ENCODE measurements at regions not wholly inside any gene's neighbourhood (a gene's known extent, or its start where the extent isn't known, plus 50 kb on each side); places are given as distances from the start of the nearest gene placed in this dataset.

DNA sequence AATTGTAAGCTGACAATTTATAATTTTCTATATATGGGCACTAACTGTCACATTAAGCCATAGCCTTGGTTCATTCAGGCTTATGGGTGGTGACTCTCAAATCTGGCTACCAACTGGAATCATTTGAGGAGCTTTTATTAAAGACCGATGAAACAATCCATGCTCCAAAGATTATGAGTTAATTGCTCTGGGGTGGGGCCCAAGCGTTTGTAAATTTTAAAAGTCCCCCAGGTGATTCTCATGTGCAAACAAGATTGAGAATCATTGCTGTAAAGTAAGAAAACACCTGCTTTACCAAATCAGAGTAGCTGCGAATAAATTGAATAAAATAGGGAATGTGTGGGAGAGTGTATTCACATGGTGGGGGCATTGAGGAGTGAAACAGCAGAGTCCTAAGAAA is 76.1 kb upstream of the RAB27B start:
- Histone ChIP-seq H3K4me1 (ENCODE audit: control insufficient read depth, insufficient read depth, low read length) (no peaks in the 10 kb centered on the region), H3K27ac (ENCODE audit: extremely low read depth, low read depth, low read length) (no peak overlapping the region), H3K36me3 (ENCODE audit: control insufficient read depth in 2 of 2, insufficient read depth in 1 of 2, low read length in 2 of 2) (no peaks in the 10 kb centered on the region), H3K4me3 (ENCODE audit: low read depth, low read length) (no peak overlapping the region), H3K9me3 (ENCODE audit: control insufficient read depth, insufficient read depth, low read depth, low read length) (no peaks in the 10 kb centered on the region)
- CTCF ChIA-PET, result interaction anchor here (1.3 kb wide), 1 partner anchor 10 kb away, joined by 3 read pairs; no protein-coding TSS in a partner anchor
- TF ChIP-seq, protein P1, sequence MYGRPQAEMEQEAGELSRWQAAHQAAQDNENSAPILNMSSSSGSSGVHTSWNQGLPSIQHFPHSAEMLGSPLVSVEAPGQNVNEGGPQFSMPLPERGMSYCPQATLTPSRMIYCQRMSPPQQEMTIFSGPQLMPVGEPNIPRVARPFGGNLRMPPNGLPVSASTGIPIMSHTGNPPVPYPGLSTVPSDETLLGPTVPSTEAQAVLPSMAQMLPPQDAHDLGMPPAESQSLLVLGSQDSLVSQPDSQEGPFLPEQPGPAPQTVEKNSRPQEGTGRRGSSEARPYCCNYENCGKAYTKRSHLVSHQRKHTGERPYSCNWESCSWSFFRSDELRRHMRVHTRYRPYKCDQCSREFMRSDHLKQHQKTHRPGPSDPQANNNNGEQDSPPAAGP (tag by site-specific recombination; IDR thresholded peaks at IDR 0.05), result no peak
- TF ChIP-seq, protein P2, sequence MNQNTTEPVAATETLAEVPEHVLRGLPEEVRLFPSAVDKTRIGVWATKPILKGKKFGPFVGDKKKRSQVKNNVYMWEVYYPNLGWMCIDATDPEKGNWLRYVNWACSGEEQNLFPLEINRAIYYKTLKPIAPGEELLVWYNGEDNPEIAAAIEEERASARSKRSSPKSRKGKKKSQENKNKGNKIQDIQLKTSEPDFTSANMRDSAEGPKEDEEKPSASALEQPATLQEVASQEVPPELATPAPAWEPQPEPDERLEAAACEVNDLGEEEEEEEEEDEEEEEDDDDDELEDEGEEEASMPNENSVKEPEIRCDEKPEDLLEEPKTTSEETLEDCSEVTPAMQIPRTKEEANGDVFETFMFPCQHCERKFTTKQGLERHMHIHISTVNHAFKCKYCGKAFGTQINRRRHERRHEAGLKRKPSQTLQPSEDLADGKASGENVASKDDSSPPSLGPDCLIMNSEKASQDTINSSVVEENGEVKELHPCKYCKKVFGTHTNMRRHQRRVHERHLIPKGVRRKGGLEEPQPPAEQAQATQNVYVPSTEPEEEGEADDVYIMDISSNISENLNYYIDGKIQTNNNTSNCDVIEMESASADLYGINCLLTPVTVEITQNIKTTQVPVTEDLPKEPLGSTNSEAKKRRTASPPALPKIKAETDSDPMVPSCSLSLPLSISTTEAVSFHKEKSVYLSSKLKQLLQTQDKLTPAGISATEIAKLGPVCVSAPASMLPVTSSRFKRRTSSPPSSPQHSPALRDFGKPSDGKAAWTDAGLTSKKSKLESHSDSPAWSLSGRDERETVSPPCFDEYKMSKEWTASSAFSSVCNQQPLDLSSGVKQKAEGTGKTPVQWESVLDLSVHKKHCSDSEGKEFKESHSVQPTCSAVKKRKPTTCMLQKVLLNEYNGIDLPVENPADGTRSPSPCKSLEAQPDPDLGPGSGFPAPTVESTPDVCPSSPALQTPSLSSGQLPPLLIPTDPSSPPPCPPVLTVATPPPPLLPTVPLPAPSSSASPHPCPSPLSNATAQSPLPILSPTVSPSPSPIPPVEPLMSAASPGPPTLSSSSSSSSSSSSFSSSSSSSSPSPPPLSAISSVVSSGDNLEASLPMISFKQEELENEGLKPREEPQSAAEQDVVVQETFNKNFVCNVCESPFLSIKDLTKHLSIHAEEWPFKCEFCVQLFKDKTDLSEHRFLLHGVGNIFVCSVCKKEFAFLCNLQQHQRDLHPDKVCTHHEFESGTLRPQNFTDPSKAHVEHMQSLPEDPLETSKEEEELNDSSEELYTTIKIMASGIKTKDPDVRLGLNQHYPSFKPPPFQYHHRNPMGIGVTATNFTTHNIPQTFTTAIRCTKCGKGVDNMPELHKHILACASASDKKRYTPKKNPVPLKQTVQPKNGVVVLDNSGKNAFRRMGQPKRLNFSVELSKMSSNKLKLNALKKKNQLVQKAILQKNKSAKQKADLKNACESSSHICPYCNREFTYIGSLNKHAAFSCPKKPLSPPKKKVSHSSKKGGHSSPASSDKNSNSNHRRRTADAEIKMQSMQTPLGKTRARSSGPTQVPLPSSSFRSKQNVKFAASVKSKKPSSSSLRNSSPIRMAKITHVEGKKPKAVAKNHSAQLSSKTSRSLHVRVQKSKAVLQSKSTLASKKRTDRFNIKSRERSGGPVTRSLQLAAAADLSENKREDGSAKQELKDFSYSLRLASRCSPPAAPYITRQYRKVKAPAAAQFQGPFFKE (tag by site-specific recombination; IDR thresholded peaks at IDR 0.05; ENCODE audit: borderline replicate concordance), result no peak
- no peak for TF ChIP-seq HOXC10 (CRISPR knock-in tag; IDR thresholded peaks at IDR 0.05)
- TF ChIP-seq KLF7 (tag by site-specific recombination; IDR thresholded peaks at IDR 0.05; ENCODE audit: borderline replicate concordance), result no peak
- no peak for TF ChIP-seq ZNF843 (tag by site-specific recombination; IDR thresholded peaks at IDR 0.05)
- TF ChIP-seq ZFP3 (tag by site-specific recombination; IDR thresholded peaks at IDR 0.05; ENCODE audit: low read depth), result no peak
- no peak for TF ChIP-seq ZNF596 (tag by site-specific recombination; IDR thresholded peaks at IDR 0.05)
- POLR2A ChIA-PET, result no interaction called here

DNA sequence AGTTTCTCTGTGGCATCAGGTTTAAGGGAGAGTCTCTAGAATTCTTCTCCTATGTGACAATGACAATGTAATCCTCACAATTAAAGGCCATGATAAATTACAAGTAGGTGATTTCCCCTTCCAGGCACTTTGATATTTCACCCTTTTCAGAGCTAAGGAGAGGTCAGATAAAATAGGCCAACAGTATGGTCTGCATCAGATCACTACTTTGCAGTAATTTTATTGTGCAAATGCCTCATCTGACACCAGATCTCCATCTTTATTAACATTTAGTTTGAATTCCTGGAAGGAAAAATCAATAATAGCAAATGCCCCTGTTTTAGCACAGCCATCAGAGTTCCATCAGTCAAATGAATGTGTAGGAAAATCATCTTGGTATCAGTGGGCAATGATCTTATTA is 72.8 kb upstream of the RAB27B start:
- no peak for TF ChIP-seq ZNF24 (tag by site-specific recombination; IDR thresholded peaks at IDR 0.05)
- no peak for TF ChIP-seq ZNF837 (tag by site-specific recombination; IDR thresholded peaks at IDR 0.05)
- TF ChIP-seq, protein P3, sequence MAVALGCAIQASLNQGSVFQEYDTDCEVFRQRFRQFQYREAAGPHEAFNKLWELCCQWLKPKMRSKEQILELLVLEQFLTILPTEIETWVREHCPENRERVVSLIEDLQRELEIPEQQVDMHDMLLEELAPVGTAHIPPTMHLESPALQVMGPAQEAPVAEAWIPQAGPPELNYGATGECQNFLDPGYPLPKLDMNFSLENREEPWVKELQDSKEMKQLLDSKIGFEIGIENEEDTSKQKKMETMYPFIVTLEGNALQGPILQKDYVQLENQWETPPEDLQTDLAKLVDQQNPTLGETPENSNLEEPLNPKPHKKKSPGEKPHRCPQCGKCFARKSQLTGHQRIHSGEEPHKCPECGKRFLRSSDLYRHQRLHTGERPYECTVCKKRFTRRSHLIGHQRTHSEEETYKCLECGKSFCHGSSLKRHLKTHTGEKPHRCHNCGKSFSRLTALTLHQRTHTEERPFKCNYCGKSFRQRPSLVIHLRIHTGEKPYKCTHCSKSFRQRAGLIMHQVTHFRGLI (tag by site-specific recombination; IDR thresholded peaks at IDR 0.05), result no peak
- no peak for TF ChIP-seq ZNF112 (tag by site-specific recombination; IDR thresholded peaks at IDR 0.05)
- no peak for TF ChIP-seq ZNF416 (tag by site-specific recombination; IDR thresholded peaks at IDR 0.05)
- TF ChIP-seq, protein P4, sequence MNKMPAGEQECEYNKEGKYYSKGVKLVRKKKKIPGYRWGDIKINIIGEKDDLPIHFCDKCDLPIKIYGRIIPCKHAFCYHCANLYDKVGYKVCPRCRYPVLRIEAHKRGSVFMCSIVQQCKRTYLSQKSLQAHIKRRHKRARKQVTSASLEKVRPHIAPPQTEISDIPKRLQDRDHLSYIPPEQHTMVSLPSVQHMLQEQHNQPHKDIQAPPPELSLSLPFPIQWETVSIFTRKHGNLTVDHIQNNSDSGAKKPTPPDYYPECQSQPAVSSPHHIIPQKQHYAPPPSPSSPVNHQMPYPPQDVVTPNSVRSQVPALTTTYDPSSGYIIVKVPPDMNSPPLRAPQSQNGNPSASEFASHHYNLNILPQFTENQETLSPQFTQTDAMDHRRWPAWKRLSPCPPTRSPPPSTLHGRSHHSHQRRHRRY (tag by site-specific recombination; IDR thresholded peaks at IDR 0.05), result no peak
- H3K4me1 ChIP-seq (ENCODE audit: control insufficient read depth, insufficient read depth, low read length), result no peaks in the 10 kb centered on the region
- H3K36me3 ChIP-seq (ENCODE audit: control insufficient read depth in 2 of 2, insufficient read depth in 1 of 2, low read length in 2 of 2), result no peaks in the 10 kb centered on the region
- CTCF ChIA-PET, result no interaction called here
- no peak overlapping the region for H3K27ac ChIP-seq (ENCODE audit: extremely low read depth, low read depth, low read length)
- POLR2A ChIA-PET, result no interaction called here
- H3K4me3 ChIP-seq (ENCODE audit: low read depth, low read length), result no peak overlapping the region
- no peaks in the 10 kb centered on the region for H3K9me3 ChIP-seq (ENCODE audit: control insufficient read depth, insufficient read depth, low read depth, low read length)
